ENCODE measurements at regions not wholly inside any gene's neighbourhood (a gene's known extent, or its start where the extent isn't known, plus 50 kb on each side); places are given as distances from the start of the nearest gene placed in this dataset.

- no peak for TF ChIP-seq EZH2 (IDR thresholded peaks at IDR 0.05; ENCODE audit: low read length)
- no peak for TF ChIP-seq CTCF (optimal IDR thresholded peaks at IDR 0.05 in 1 of 3, IDR thresholded peaks at IDR 0.05 in 1 of 3, conservative IDR thresholded peaks at IDR 0.05 in 1 of 3; ENCODE audit: extremely low read depth in 1 of 3, insufficient read depth in 2 of 3, low read length in 3 of 3)
These were observed 324.0 kb downstream of the ELAVL2 start for GRCh38 chr9:23502004-23502403.
